ENCODE measurements at regions not wholly inside any gene's neighbourhood (a gene's known extent, or its start where the extent isn't known, plus 50 kb on each side); places are given as distances from the start of the nearest gene placed in this dataset.

GRCh38 chr7:109295158-109295557 is 725.5 kb downstream of the DNAJB9 start:
- H3K4me3 ChIP-seq (replicated peaks in 1 of 4; ENCODE audit: control extremely low read depth in 1 of 4, insufficient read depth in 1 of 4, low read depth in 3 of 4, low read length in 4 of 4), result no peak overlapping the region
- H3K9me3 ChIP-seq (ENCODE audit: control insufficient read depth, insufficient read depth, low read depth, low read length), result no peaks in the 10 kb centered on the region
- no peaks in the 10 kb centered on the region for H4K20me1 ChIP-seq (ENCODE audit: control insufficient read depth, extremely low read depth, insufficient read depth, low read length)
- no peaks in the 10 kb centered on the region for H3K36me3 ChIP-seq (ENCODE audit: control insufficient read depth, insufficient read depth, low read length)
- H3K27ac ChIP-seq (ENCODE audit: insufficient read depth, low read length), result no peak overlapping the region
- H3K4me1 ChIP-seq (ENCODE audit: control insufficient read depth, extremely low read depth, insufficient read depth, low read length), result no peaks in the 10 kb centered on the region
- no peaks in the 10 kb centered on the region for H3K27me3 ChIP-seq (ENCODE audit: control insufficient read depth, insufficient read depth, low read length)
- H3K79me2 ChIP-seq (ENCODE audit: control insufficient read depth, insufficient read depth, low read length), result no peaks in the 10 kb centered on the region
- no peak overlapping the region for H3K4me2 ChIP-seq (ENCODE audit: extremely low read depth, insufficient read depth, low read length)
- H2AFZ ChIP-seq (ENCODE audit: low read length), result no peak overlapping the region
- TF ChIP-seq CTCF (conservative IDR thresholded peaks at IDR 0.05 in 1 of 2, IDR thresholded peaks at IDR 0.05 in 1 of 2; ENCODE audit: low read depth in 1 of 2, low read length in 2 of 2), result no peak
- no peak for TF ChIP-seq EZH2 (IDR thresholded peaks at IDR 0.05; ENCODE audit: low read length, missing control alignments)
- H3K9ac ChIP-seq (ENCODE audit: insufficient read depth, low read length), result no peak overlapping the region
- no peak for DNase-seq (ENCODE audit: low read depth in 2 of 2)

GRCh38 chr7:109308816-109309215 is 739.1 kb downstream of the DNAJB9 start:
- TF ChIP-seq CTCF (conservative IDR thresholded peaks at IDR 0.05 in 1 of 2, IDR thresholded peaks at IDR 0.05 in 1 of 2; ENCODE audit: low read depth in 1 of 2, low read length in 2 of 2) (no peak), EZH2 (IDR thresholded peaks at IDR 0.05; ENCODE audit: low read length, missing control alignments) (no peak)
- H2AFZ ChIP-seq (ENCODE audit: low read length), result no peak overlapping the region
- H3K27me3 ChIP-seq (ENCODE audit: control insufficient read depth, insufficient read depth, low read length), result no peaks in the 10 kb centered on the region
- H3K4me3 ChIP-seq (replicated peaks in 1 of 4; ENCODE audit: control extremely low read depth in 1 of 4, insufficient read depth in 1 of 4, low read depth in 3 of 4, low read length in 4 of 4), result no peak overlapping the region
- no peaks in the 10 kb centered on the region for H3K79me2 ChIP-seq (ENCODE audit: control insufficient read depth, insufficient read depth, low read length)
- H3K27ac ChIP-seq (ENCODE audit: insufficient read depth, low read length), result no peak overlapping the region
- H3K4me2 ChIP-seq (ENCODE audit: extremely low read depth, insufficient read depth, low read length), result no peak overlapping the region
- H3K9me3 ChIP-seq (ENCODE audit: control insufficient read depth, insufficient read depth, low read depth, low read length), result no peaks in the 10 kb centered on the region
- H3K9ac ChIP-seq (ENCODE audit: insufficient read depth, low read length), result no peak overlapping the region
- H3K4me1 ChIP-seq (ENCODE audit: control insufficient read depth, extremely low read depth, insufficient read depth, low read length), result no peaks in the 10 kb centered on the region
- no peaks in the 10 kb centered on the region for H4K20me1 ChIP-seq (ENCODE audit: control insufficient read depth, extremely low read depth, insufficient read depth, low read length)
- DNase-seq (ENCODE audit: low read depth in 2 of 2), result no peak
- no peaks in the 10 kb centered on the region for H3K36me3 ChIP-seq (ENCODE audit: control insufficient read depth, insufficient read depth, low read length)

DNA sequence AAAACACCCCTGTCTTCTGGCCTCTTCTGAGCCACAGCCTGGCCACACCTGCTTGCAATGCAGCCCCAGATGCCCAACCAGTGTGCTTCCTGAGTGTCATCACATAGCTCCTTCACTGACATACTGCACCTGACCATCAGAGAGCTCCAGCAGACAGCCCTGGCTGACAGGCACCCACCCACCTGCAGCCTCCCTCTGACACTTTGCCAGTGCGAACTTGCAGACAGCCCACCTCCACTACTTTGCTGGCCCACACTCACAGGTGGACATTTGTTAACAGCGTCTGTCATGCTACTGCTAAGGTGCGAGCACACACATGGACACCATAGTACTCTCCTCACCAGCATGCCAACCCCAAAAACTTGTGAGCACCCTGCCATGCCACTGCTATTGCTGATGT is 740.1 kb downstream of the DNAJB9 start:
- no peak for TF ChIP-seq CTCF (conservative IDR thresholded peaks at IDR 0.05 in 1 of 2, IDR thresholded peaks at IDR 0.05 in 1 of 2; ENCODE audit: low read depth in 1 of 2, low read length in 2 of 2)
- TF ChIP-seq EZH2 (IDR thresholded peaks at IDR 0.05; ENCODE audit: low read length, missing control alignments), result no peak
- Histone ChIP-seq H3K27me3 (ENCODE audit: control insufficient read depth, insufficient read depth, low read length) (no peaks in the 10 kb centered on the region), H3K4me3 (replicated peaks in 1 of 4; ENCODE audit: control extremely low read depth in 1 of 4, insufficient read depth in 1 of 4, low read depth in 3 of 4, low read length in 4 of 4) (no peak overlapping the region), H3K79me2 (ENCODE audit: control insufficient read depth, insufficient read depth, low read length) (no peaks in the 10 kb centered on the region), H3K36me3 (ENCODE audit: control insufficient read depth, insufficient read depth, low read length) (no peaks in the 10 kb centered on the region), H3K9me3 (ENCODE audit: control insufficient read depth, insufficient read depth, low read depth, low read length) (no peaks in the 10 kb centered on the region), H3K4me1 (ENCODE audit: control insufficient read depth, extremely low read depth, insufficient read depth, low read length) (no peaks in the 10 kb centered on the region), H4K20me1 (ENCODE audit: control insufficient read depth, extremely low read depth, insufficient read depth, low read length) (no peaks in the 10 kb centered on the region), H3K27ac (ENCODE audit: insufficient read depth, low read length) (no peak overlapping the region), H3K4me2 (ENCODE audit: extremely low read depth, insufficient read depth, low read length) (no peak overlapping the region), H2AFZ (ENCODE audit: low read length) (no peak overlapping the region), H3K9ac (ENCODE audit: insufficient read depth, low read length) (no peak overlapping the region)
- no peak for DNase-seq (ENCODE audit: low read depth in 2 of 2)

All from fibroblast of lung (primary cell).